D721Med (cell line): ENCODE measurements at regions not wholly inside any gene's neighbourhood (a gene's known extent, or its start where the extent isn't known, plus 50 kb on each side); places are given as distances from the start of the nearest gene placed in this dataset.

ENCODE experiments used
- DNase-seq: peaks from one replicate; pipeline ENCODE4 v3.0.0; 2011; ENCODE audit warnings: low spot score; ENCODE audit not compliant: insufficient read length
- FAIRE-seq: peaks from 2 replicates; lab custom pipeline; 2011; peaks lifted over from hg19 to GRCh38; lab: Jason Lieb, UNC
- TF ChIP-seq, protein P1 (sequence below): IDR thresholded peaks from 2 replicates; pipeline ENCODE4 v1.5.1; 2012; ENCODE audit warnings: mild to moderate bottlenecking, control low read depth; ENCODE audit not compliant: insufficient read depth; ENCODE audit errors: missing control alignments

- DNase-seq, result no peak
- no peak for FAIRE-seq
- TF ChIP-seq, protein P1, sequence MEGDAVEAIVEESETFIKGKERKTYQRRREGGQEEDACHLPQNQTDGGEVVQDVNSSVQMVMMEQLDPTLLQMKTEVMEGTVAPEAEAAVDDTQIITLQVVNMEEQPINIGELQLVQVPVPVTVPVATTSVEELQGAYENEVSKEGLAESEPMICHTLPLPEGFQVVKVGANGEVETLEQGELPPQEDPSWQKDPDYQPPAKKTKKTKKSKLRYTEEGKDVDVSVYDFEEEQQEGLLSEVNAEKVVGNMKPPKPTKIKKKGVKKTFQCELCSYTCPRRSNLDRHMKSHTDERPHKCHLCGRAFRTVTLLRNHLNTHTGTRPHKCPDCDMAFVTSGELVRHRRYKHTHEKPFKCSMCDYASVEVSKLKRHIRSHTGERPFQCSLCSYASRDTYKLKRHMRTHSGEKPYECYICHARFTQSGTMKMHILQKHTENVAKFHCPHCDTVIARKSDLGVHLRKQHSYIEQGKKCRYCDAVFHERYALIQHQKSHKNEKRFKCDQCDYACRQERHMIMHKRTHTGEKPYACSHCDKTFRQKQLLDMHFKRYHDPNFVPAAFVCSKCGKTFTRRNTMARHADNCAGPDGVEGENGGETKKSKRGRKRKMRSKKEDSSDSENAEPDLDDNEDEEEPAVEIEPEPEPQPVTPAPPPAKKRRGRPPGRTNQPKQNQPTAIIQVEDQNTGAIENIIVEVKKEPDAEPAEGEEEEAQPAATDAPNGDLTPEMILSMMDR, result no peak
Observed at GRCh38 chr13:110808138-110808537, 94.6 kb downstream of the ING1 start.

GRCh38 chr13:110809871-110810486 is 96.5 kb downstream of the ING1 start:
- TF ChIP-seq, protein P1, result no peak
- DNase-seq, result no peak
- FAIRE-seq, result no peak

DNA sequence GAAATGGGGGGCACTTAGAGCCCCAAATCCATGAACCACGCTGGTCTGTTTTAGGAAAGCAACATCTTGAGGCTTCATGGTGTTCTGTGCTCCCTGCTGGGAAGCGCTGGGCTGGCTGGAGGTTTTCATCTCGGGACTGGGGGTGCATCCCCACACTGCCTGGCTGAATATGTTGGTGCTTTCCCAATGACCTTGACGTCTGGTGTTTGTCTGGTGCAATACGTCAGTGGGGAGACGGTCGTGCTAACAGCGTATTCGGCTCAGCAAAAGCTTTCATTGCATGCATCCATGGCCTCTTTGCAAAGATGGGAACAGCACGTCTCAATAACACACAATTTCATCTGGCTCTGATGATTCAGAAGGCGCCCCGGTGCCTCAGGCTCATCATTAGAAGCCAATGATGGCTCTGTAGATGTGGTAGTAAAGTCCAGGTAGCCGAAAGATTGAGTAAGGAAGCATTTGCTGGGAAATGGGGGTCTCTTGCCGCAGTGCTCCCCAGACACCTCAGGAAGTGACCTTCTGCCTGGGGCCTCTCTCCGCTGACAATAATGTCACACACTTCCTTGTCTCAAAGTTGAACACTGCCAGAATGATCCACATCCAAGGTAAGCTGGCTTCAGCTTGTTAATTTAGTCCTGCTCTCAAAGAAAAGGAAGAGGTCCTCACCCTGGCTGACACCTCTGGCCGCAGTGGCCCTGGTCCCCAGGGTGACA is 97.7 kb downstream of the ING1 start:
- DNase-seq (no peak), FAIRE-seq (no peak)
- TF ChIP-seq, protein P1, result no peak

DNA sequence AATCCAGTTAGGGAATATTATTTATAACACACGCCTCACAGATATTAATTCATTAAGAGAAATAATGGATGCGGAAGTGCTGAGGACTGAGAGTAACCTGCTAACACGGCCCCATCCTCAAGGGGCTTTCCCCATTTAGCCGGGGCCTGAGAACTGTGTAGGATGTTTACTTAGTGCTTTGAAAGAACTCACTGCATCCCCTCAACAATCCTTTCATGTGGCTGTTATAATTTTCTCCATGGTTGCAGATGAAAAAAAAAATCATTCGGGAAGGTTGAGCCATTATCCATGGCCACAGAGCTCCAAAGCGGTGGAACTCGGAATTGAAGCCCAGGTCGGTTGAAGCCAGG is 98.2 kb downstream of the ING1 start:
- no peak for DNase-seq
- FAIRE-seq, result no peak
- TF ChIP-seq, protein P1, result no peak

- DNase-seq, result no peak
- TF ChIP-seq, protein P1, result no peak
- no peak for FAIRE-seq
Observed at GRCh38 chr13:110812121-110812868, 98.8 kb downstream of the ING1 start.

DNA sequence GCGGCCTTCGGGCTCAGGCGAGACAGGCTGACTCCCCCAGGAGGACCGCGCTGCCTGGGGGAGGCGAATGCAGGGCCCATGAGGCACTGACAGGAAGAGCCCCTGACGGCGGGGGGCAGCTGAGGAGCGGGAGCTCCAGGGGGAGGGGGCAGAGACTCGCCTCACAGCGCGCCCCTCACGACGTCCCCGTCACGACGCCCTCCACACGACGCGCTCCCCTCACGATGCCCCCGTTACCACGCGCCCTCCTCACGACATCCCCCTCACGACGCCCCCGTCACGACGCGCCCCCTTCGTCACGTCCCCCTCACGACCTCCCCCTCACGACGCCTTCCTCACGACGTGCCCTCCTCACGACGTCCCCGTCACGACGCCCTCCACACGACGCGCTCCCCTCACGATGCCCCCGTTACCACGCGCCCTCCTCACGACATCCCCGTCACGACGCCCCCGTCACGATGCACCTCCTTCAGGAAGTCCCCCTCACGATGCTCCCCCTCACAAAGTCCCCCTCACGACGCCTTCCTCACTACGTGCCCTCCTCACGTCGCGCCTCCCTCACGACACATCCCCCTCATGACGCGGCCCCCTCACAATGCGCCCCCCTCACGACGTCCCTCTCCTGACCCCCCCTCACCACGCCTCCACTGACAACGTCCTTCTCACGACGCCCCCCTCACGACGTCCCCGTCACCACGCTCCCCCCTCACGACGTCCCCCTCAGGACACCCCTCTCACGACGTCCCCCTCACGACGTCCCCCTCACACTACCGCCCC is 99.6 kb downstream of the ING1 start:
- no peak for FAIRE-seq
- TF ChIP-seq, protein P1, result no peak
- no peak for DNase-seq
